ENCODE measurements at regions not wholly inside any gene's neighbourhood (a gene's known extent, or its start where the extent isn't known, plus 50 kb on each side); places are given as distances from the start of the nearest gene placed in this dataset.

- no peak for TF ChIP-seq CTCF (IDR thresholded peaks at IDR 0.05)
- no peak for TF ChIP-seq POLR2A (IDR thresholded peaks at IDR 0.05)
- TF ChIP-seq EP300 (IDR thresholded peaks at IDR 0.05): no peak
Observed at GRCh38 chrX:121154858-121155404, 107.5 kb downstream of the GLUD2 start.

Data from ovary (tissue), 3 donors.